ENCODE measurements at regions not wholly inside any gene's neighbourhood (a gene's known extent, or its start where the extent isn't known, plus 50 kb on each side); places are given as distances from the start of the nearest gene placed in this dataset.
A peak's percentile ranks its signal among the peaks of the same experiment; 100 is the strongest.
"Not testable (repeated sequence)": the region's sequence is repeated elsewhere in the genome, so short reads cannot be mapped to it uniquely, and the experiment has no call there.

DNA sequence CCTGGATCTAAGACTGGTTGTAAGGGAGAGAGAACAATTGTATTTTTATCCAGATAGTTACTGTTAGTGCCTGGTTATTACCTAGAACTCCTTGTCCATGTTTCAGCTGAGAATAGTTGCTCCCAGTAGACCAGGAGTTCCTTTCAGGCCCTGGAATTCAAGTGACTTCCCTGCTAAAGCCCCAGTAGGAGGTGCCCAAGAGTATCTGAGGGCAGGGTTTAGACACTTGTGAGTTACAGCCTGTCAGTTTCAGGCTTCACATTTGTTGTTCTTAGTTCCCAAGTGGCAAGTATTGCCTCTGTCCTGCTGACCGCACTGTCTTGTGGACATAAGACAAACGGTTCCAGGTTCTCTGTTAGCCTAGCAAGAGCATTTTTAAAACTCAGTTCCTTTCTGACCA lies 743.9 kb upstream of the SEMA6A start:
- TF ChIP-seq, protein P1, sequence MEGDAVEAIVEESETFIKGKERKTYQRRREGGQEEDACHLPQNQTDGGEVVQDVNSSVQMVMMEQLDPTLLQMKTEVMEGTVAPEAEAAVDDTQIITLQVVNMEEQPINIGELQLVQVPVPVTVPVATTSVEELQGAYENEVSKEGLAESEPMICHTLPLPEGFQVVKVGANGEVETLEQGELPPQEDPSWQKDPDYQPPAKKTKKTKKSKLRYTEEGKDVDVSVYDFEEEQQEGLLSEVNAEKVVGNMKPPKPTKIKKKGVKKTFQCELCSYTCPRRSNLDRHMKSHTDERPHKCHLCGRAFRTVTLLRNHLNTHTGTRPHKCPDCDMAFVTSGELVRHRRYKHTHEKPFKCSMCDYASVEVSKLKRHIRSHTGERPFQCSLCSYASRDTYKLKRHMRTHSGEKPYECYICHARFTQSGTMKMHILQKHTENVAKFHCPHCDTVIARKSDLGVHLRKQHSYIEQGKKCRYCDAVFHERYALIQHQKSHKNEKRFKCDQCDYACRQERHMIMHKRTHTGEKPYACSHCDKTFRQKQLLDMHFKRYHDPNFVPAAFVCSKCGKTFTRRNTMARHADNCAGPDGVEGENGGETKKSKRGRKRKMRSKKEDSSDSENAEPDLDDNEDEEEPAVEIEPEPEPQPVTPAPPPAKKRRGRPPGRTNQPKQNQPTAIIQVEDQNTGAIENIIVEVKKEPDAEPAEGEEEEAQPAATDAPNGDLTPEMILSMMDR (IDR thresholded peaks at IDR 0.05; ENCODE audit: insufficient read depth, low read length, severe bottlenecking), result no peak
- Histone ChIP-seq H3K36me3 (ENCODE audit: control insufficient read depth, insufficient read depth, low read length) (no peaks in the 10 kb centered on the region), H3K4me3 (ENCODE audit: low read depth, low read length) (no peak overlapping the region), H3K27me3 (ENCODE audit: control insufficient read depth, insufficient read depth, low read length) (no peaks in the 10 kb centered on the region)
- DNase-seq (ENCODE audit: low read depth) (peak; percentile 7), FAIRE-seq (no peak)

DNA sequence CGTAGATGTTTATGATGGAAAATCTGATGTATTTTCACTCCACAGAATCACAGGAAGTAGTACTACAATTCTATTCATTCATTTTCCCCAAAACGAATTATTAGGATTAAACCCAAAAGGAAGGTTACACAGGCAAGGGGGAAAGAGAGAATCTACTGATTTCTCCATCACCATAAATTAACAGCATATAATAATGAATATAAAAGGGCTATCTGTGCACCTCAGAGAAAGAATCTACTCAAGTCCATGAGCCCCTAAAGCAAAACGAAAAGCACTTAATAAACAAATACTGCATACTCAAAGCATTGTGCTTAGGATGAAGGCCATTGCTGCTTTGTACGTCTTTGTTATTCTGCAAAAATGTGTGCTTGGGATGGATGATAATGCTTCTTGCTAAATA lies 740.5 kb upstream of the SEMA6A start:
- Histone ChIP-seq H3K36me3 (ENCODE audit: control insufficient read depth, insufficient read depth, low read length) (no peaks in the 10 kb centered on the region), H3K4me3 (ENCODE audit: low read depth, low read length) (no peak overlapping the region), H3K27me3 (ENCODE audit: control insufficient read depth, insufficient read depth, low read length) (no peaks in the 10 kb centered on the region)
- TF ChIP-seq, protein P1 (IDR thresholded peaks at IDR 0.05; ENCODE audit: insufficient read depth, low read length, severe bottlenecking), result no peak
- DNase-seq (ENCODE audit: low read depth) (no peak), FAIRE-seq (no peak)

DNA sequence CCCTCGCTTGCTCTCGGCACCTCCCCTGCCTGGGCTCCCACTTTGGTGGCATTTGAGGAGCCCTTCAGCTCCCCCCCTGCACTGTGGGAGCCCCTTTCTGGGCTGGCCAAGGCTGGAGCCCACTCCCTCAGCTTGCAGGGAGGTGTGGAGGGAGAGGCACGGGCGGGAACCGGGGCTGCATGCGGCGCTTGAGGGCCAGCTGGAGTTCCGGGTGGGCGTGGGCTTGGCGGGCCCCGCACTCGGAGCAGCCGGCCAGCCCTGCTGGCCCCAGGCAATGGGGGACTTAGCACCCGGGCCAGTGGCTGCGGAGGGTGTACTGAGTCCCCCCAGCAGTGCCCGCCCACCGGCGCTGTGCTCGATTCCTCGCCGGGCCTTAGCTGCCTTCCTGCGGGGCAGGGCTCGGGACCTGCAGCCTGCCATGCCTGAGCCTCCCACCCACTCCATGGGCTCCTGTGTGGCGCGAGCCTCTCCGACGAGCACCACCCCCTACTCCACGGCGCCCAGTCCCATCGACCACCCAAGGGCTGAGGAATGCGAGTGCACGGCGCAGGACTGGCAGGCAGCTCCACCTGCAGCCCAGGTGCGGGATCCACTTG lies 730.0 kb upstream of the SEMA6A start:
- H3K36me3 ChIP-seq (ENCODE audit: control insufficient read depth, insufficient read depth, low read length); FAIRE-seq; DNase-seq (ENCODE audit: low read depth); H3K27me3 ChIP-seq (ENCODE audit: control insufficient read depth, insufficient read depth, low read length); H3K4me3 ChIP-seq (ENCODE audit: low read depth, low read length): not testable (repeated sequence)

DNA sequence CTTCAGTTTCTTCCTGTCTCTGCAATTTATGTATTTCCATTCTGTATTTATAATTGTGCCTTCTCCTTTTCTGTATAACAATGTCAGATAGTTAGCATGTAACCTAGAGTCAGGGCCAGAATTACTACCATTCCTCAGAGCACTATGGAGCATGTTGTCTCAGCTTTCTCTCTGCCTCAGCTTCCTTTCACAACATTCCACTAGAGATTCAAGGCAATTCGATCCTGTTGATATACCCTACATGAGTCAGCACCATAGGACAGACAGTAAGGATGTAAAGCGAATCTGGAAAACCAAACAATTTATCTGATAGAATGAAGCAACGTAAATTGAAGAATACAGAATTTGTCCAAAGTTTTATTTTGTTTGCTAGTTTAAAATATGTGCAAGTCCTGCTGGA lies 728.3 kb upstream of the SEMA6A start:
- Histone ChIP-seq H3K4me3 (ENCODE audit: low read depth, low read length) (no peak overlapping the region), H3K27me3 (ENCODE audit: control insufficient read depth, insufficient read depth, low read length) (no peaks in the 10 kb centered on the region), H3K36me3 (ENCODE audit: control insufficient read depth, insufficient read depth, low read length) (no peaks in the 10 kb centered on the region)
- TF ChIP-seq, protein P1 (IDR thresholded peaks at IDR 0.05; ENCODE audit: insufficient read depth, low read length, severe bottlenecking), result no peak
- FAIRE-seq, result no peak
- DNase-seq (ENCODE audit: low read depth), result peak; percentile 23

DNA sequence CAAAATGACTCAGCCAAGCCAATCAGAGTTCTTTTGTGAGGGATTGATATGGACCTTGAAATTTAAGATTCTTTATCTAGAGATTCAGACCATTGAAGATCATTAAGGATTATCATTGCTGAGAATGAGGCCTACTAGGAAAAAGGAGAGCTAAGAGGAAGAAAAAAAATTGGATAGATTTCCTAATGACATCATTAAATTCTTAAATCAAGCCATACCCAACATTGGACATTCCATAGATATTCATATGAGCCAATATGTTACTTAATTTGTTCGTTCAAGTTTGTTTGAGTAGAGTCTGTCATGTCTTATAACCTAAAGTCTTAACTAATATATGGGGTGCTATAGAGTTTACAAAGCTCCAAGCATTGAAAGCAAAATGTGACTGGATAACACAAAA lies 727.9 kb upstream of the SEMA6A start:
- no peaks in the 10 kb centered on the region for H3K36me3 ChIP-seq (ENCODE audit: control insufficient read depth, insufficient read depth, low read length)
- FAIRE-seq (no peak), DNase-seq (ENCODE audit: low read depth) (no peak)
- TF ChIP-seq, protein P1 (IDR thresholded peaks at IDR 0.05; ENCODE audit: insufficient read depth, low read length, severe bottlenecking), result no peak
- H3K27me3 ChIP-seq (ENCODE audit: control insufficient read depth, insufficient read depth, low read length), result no peaks in the 10 kb centered on the region
- H3K4me3 ChIP-seq (ENCODE audit: low read depth, low read length), result no peak overlapping the region

DNA sequence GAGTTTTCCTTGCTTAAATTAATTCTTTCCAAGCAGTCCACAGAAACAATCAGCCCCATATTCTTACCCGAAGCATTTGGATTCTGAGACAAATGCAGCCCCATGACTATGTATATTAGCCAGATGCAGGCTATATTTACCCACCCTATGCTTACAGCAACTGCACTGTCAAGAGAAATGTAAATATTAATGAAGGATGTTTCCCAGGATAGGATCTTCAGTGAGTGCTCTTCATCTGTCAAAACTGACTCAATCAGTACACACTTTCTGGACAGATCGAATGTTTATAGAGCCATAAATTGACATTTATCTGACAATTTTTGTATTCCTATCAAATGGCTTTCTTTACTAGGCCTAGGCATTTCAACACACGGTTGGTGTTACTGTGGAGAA lies 725.3 kb upstream of the SEMA6A start:
- Histone ChIP-seq H3K4me3 (ENCODE audit: low read depth, low read length) (no peak overlapping the region), H3K27me3 (ENCODE audit: control insufficient read depth, insufficient read depth, low read length) (no peaks in the 10 kb centered on the region), H3K36me3 (ENCODE audit: control insufficient read depth, insufficient read depth, low read length) (no peaks in the 10 kb centered on the region)
- TF ChIP-seq, protein P1 (IDR thresholded peaks at IDR 0.05; ENCODE audit: insufficient read depth, low read length, severe bottlenecking), result no peak
- FAIRE-seq, result no peak
- DNase-seq (ENCODE audit: low read depth), result no peak

Measured in bronchial epithelial cell (primary cell).